Mucosa of rectum (tissue), 2 donors: ENCODE measurements at regions not wholly inside any gene's neighbourhood (a gene's known extent, or its start where the extent isn't known, plus 50 kb on each side); places are given as distances from the start of the nearest gene placed in this dataset.
"Not testable (repeated sequence)": the region's sequence is repeated elsewhere in the genome, so short reads cannot be mapped to it uniquely, and the experiment has no call there.

Source experiments
- H3K27ac ChIP-seq, 2 donors: one replicate each; pipeline ENCODE4 v1.7.0; 2013; ENCODE audit warnings: inconsistent platforms in 2 of 2, low read depth in 2 of 2, low read length in 2 of 2
- H3K27me3 ChIP-seq, 2 donors: one replicate each; pipeline ENCODE4 v1.7.0; 2013; ENCODE audit warnings: low read length in 2 of 2; ENCODE audit not compliant: control insufficient read depth in 2 of 2, insufficient read depth in 2 of 2
- H3K36me3 ChIP-seq, 2 donors: one replicate each; pipeline ENCODE4 v1.7.0; 2013; ENCODE audit warnings: low read length in 2 of 2; ENCODE audit not compliant: control insufficient read depth in 2 of 2, insufficient read depth in 2 of 2
- H3K4me1 ChIP-seq, 2 donors: one replicate each; pipeline ENCODE4 v1.7.0; 2013; ENCODE audit warnings: low read length in 2 of 2, mild to moderate bottlenecking in 1 of 2; ENCODE audit not compliant: control insufficient read depth in 2 of 2, insufficient read depth in 2 of 2
- H3K4me3 ChIP-seq, 2 donors: one replicate each; pipeline ENCODE4 v1.7.0; 2013; ENCODE audit warnings: low read length in 2 of 2
- H3K9ac ChIP-seq, 2 donors: one replicate each; pipeline ENCODE4 v1.7.0; 2013; ENCODE audit warnings: low read length in 2 of 2, low read depth in 1 of 2, mild to moderate bottlenecking in 1 of 2
- H3K9me3 ChIP-seq, 2 donors: one replicate each; pipeline ENCODE4 v1.7.0; 2013; ENCODE audit warnings: low read length in 2 of 2; ENCODE audit not compliant: control insufficient read depth in 2 of 2
- donor health status: healthy.
- donor health status: Normal muscosa, but diverticular disease.

GRCh38 chr6:103709236-103709635 lies 1150.5 kb downstream of the HACE1 start:
- not testable (repeated sequence) for H3K9me3 ChIP-seq, H3K36me3 ChIP-seq, H3K4me1 ChIP-seq, H3K9ac ChIP-seq, H3K4me3 ChIP-seq, H3K27me3 ChIP-seq, H3K27ac ChIP-seq

- Histone ChIP-seq H3K9me3 (no peaks in the 10 kb centered on the region), H3K27ac (no peak overlapping the region), H3K36me3 (no peaks in the 10 kb centered on the region), H3K4me1 (no peaks in the 10 kb centered on the region), H3K9ac (no peak overlapping the region), H3K4me3 (no peak overlapping the region), H3K27me3 (no peaks in the 10 kb centered on the region)
These were observed 1152.0 kb downstream of the HACE1 start for GRCh38 chr6:103707596-103708325.

GRCh38 chr6:103699769-103700168 lies 1160.0 kb downstream of the HACE1 start:
- H3K36me3 ChIP-seq: no peaks in the 10 kb centered on the region
- no peaks in the 10 kb centered on the region for H3K4me1 ChIP-seq
- no peak overlapping the region for H3K9ac ChIP-seq

GRCh38 chr6:103687430-103687829 lies 1172.3 kb downstream of the HACE1 start:
- H3K36me3 ChIP-seq: no peaks in the 10 kb centered on the region
- H3K27ac ChIP-seq: no peak overlapping the region
- no peak overlapping the region for H3K4me3 ChIP-seq
- H3K4me1 ChIP-seq: no peaks in the 10 kb centered on the region
- H3K9ac ChIP-seq: no peak overlapping the region
- H3K27me3 ChIP-seq: no peaks in the 10 kb centered on the region
- H3K9me3 ChIP-seq: no peaks in the 10 kb centered on the region

More at GRCh38 chr6:103699769-103700168, 1160.0 kb downstream of the HACE1 start:
- Histone ChIP-seq H3K4me3 (no peak overlapping the region), H3K27me3 (no peaks in the 10 kb centered on the region), H3K9me3 (no peaks in the 10 kb centered on the region), H3K27ac (no peak overlapping the region)

- Histone ChIP-seq H3K4me1 (no peaks in the 10 kb centered on the region), H3K27me3 (no peaks in the 10 kb centered on the region), H3K4me3 (no peak overlapping the region), H3K9ac (no peak overlapping the region), H3K27ac (no peak overlapping the region), H3K9me3 (no peaks in the 10 kb centered on the region), H3K36me3 (no peaks in the 10 kb centered on the region)
These were observed 1179.6 kb downstream of the HACE1 start for GRCh38 chr6:103680116-103680515.

- Histone ChIP-seq H3K27me3 (no peaks in the 10 kb centered on the region), H3K9me3 (no peaks in the 10 kb centered on the region), H3K9ac (no peak overlapping the region), H3K27ac (no peak overlapping the region), H3K4me1 (no peaks in the 10 kb centered on the region), H3K4me3 (no peak overlapping the region), H3K36me3 (no peaks in the 10 kb centered on the region)
These were observed 1182.4 kb downstream of the HACE1 start for GRCh38 chr6:103677290-103677689.

- H3K4me1 ChIP-seq: no peaks in the 10 kb centered on the region
- no peaks in the 10 kb centered on the region for H3K9me3 ChIP-seq
- H3K4me3 ChIP-seq: no peak overlapping the region
- no peak overlapping the region for H3K9ac ChIP-seq
- no peak overlapping the region for H3K27ac ChIP-seq
- H3K36me3 ChIP-seq: no peaks in the 10 kb centered on the region
- no peaks in the 10 kb centered on the region for H3K27me3 ChIP-seq
These were observed 1183.8 kb downstream of the HACE1 start for GRCh38 chr6:103675807-103676406.

- no peak overlapping the region for H3K9ac ChIP-seq
- H3K9me3 ChIP-seq: no peaks in the 10 kb centered on the region
- no peaks in the 10 kb centered on the region for H3K36me3 ChIP-seq
- no peak overlapping the region for H3K4me3 ChIP-seq
- H3K27me3 ChIP-seq: no peaks in the 10 kb centered on the region
- no peak overlapping the region for H3K27ac ChIP-seq
- H3K4me1 ChIP-seq: no peaks in the 10 kb centered on the region
These were observed 1184.9 kb downstream of the HACE1 start for GRCh38 chr6:103674790-103675189.

GRCh38 chr6:103672169-103672568 lies 1187.5 kb downstream of the HACE1 start:
- no peaks in the 10 kb centered on the region for H3K9me3 ChIP-seq
- H3K27me3 ChIP-seq: no peaks in the 10 kb centered on the region
- H3K27ac ChIP-seq: no peak overlapping the region
- no peak overlapping the region for H3K9ac ChIP-seq
- H3K4me1 ChIP-seq: no peaks in the 10 kb centered on the region
- H3K36me3 ChIP-seq: no peaks in the 10 kb centered on the region
- H3K4me3 ChIP-seq: no peak overlapping the region

GRCh38 chr6:103629613-103630012 lies 1230.1 kb downstream of the HACE1 start:
- H3K4me3 ChIP-seq: no peak overlapping the region
- H3K27me3 ChIP-seq: no peaks in the 10 kb centered on the region
- no peaks in the 10 kb centered on the region for H3K9me3 ChIP-seq

More at GRCh38 chr6:103629613-103630012, 1230.1 kb downstream of the HACE1 start:
- no peaks in the 10 kb centered on the region for H3K36me3 ChIP-seq
- no peaks in the 10 kb centered on the region for H3K4me1 ChIP-seq
- no peak overlapping the region for H3K27ac ChIP-seq
- no peak overlapping the region for H3K9ac ChIP-seq
